Activated CD8-positive, alpha-beta memory T cell treated with anti-CD3 and anti-CD28 coated beads, Interleukin-2, amount 10 ng/mL, durations not matched to agents 7 days and 5 days (primary cell): ENCODE measurements at regions not wholly inside any gene's neighbourhood (a gene's known extent, or its start where the extent isn't known, plus 50 kb on each side); places are given as distances from the start of the nearest gene placed in this dataset.

Experiments
- ATAC-seq: fragments of 150-1000 bp; cut with Tn5 transposase; one replicate; pipeline ENCODE4 v1.10.0; 2021; ENCODE audit warnings: moderate library complexity
- CTCF ChIA-PET: fragments of 350-600 bp; sonication (Branson Sonifier 250); formaldehyde crosslinking; loops from one replicate; lab custom pipeline; 2021; ENCODE audit warnings: antibody characterized with exemption; lab: Charles Lee
- DNase-seq: peaks from one replicate; pipeline ENCODE4 v3.0.0-alpha.2; 2020
- H3K27ac Mint-ChIP-seq: one replicate; pipeline ENCODE4 v1.8.0; 2021; ENCODE audit warnings: mild to moderate bottlenecking, mixed read lengths
- H3K27me3 Mint-ChIP-seq: one replicate; pipeline ENCODE4 v1.8.0; 2021; ENCODE audit warnings: mixed read lengths
- H3K36me3 Mint-ChIP-seq: one replicate; pipeline ENCODE4 v1.8.0; 2021; ENCODE audit warnings: mild to moderate bottlenecking, mixed read lengths
- H3K4me1 Mint-ChIP-seq: one replicate; pipeline ENCODE4 v1.8.0; 2021; ENCODE audit warnings: mixed read lengths
- H3K4me3 Mint-ChIP-seq: one replicate; pipeline ENCODE4 v1.8.0; 2021; ENCODE audit warnings: mild to moderate bottlenecking, moderate library complexity, mixed read lengths
- H3K9me3 Mint-ChIP-seq: one replicate; pipeline ENCODE4 v1.8.0; 2022; ENCODE audit warnings: low read depth, mixed read lengths

- no peak for DNase-seq
- CTCF ChIA-PET = no interaction called here
- Mint-ChIP-seq H3K27ac (no peak overlapping the region), H3K4me3 (no peak overlapping the region), H3K36me3 (no peaks in the 10 kb centered on the region), H3K4me1 (no peaks in the 10 kb centered on the region), H3K9me3 (no peaks in the 10 kb centered on the region), H3K27me3 (no peaks in the 10 kb centered on the region)
- ATAC-seq = no peak
Observed at GRCh38 chr6:147621263-147621662, 112.8 kb downstream of the SAMD5 start.

GRCh38 chr6:147621961-147622360, 113.5 kb downstream of the SAMD5 start:
- DNase-seq (no peak), ATAC-seq (no peak)
- Mint-ChIP-seq H3K27me3 (no peaks in the 10 kb centered on the region), H3K4me3 (no peak overlapping the region), H3K27ac (no peak overlapping the region), H3K9me3 (no peaks in the 10 kb centered on the region), H3K4me1 (no peaks in the 10 kb centered on the region), H3K36me3 (no peaks in the 10 kb centered on the region)
- CTCF ChIA-PET = no interaction called here

DNA sequence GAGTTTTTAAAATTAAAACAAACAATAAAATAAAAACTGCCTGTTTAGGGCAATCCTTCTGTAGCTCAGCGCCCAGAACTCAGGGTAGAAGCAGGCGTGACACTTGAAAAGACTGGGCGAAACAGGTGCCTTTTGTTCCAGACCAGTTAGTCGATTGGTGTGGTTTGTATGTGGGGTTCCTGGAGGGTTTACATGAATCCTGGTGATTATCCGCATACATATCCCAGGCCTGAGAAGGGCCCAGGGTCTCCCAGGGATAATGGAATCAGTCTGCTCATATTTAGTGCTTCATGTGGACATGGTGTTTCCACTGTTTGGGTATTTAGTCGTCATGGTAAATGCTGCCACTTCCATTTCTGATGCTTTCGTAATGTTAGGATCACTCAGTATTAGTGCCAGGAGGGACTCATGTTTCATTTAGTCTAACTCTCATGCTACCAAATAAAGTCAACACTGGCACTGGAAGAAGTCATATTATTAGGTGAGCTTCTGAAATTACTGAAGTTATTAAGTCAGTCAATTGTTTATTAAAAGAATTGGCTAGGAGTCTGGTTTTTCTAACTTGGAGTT, 116.5 kb downstream of the SAMD5 start:
- Mint-ChIP-seq H3K4me3 (no peak overlapping the region), H3K27ac (no peak overlapping the region), H3K36me3 (no peaks in the 10 kb centered on the region), H3K4me1 (no peaks in the 10 kb centered on the region), H3K9me3 (no peaks in the 10 kb centered on the region), H3K27me3 (no peaks in the 10 kb centered on the region)
- CTCF ChIA-PET = no interaction called here
- DNase-seq (no peak), ATAC-seq (no peak)

- DNase-seq (no peak), ATAC-seq (no peak)
- CTCF ChIA-PET = no interaction called here
- no peak overlapping the region for H3K27ac Mint-ChIP-seq
- no peaks in the 10 kb centered on the region for H3K27me3 Mint-ChIP-seq
- H3K36me3 Mint-ChIP-seq = no peaks in the 10 kb centered on the region
- no peak overlapping the region for H3K4me3 Mint-ChIP-seq
- no peaks in the 10 kb centered on the region for H3K4me1 Mint-ChIP-seq
- no peaks in the 10 kb centered on the region for H3K9me3 Mint-ChIP-seq
Observed at GRCh38 chr6:147625946-147626345, 117.5 kb downstream of the SAMD5 start.

- Mint-ChIP-seq H3K27me3 (no peaks in the 10 kb centered on the region), H3K36me3 (no peaks in the 10 kb centered on the region), H3K27ac (no peak overlapping the region), H3K4me3 (no peak overlapping the region), H3K9me3 (no peaks in the 10 kb centered on the region), H3K4me1 (no peaks in the 10 kb centered on the region)
- ATAC-seq (no peak), DNase-seq (no peak)
- CTCF ChIA-PET = no interaction called here
Observed at GRCh38 chr6:147627411-147627810, 118.9 kb downstream of the SAMD5 start.

DNA sequence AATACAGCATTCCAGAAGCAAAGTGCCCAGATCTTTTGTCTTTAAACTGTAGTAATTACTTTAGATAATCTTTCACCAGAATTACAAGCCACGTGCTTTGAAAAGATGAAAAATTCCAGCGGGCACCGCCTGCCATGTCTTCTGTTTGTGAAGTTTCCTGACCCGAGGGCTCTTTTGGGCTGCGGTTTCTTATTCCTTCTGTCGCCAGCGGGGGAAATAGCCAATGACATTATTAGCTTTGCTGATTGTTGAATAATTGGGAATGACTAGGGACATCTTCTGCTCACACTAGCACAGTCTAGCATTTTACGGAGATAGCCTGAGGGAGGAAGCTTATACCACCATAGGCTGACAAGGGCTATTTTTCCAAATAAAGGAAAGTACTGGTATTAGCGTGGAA, 124.7 kb downstream of the SAMD5 start:
- ATAC-seq (no peak), DNase-seq (no peak)
- Mint-ChIP-seq H3K27me3 (no peaks in the 10 kb centered on the region), H3K9me3 (no peaks in the 10 kb centered on the region), H3K27ac (no peak overlapping the region), H3K4me3 (no peak overlapping the region), H3K36me3 (no peaks in the 10 kb centered on the region), H3K4me1 (no peaks in the 10 kb centered on the region)
- CTCF ChIA-PET = no interaction called here

GRCh38 chr6:147637620-147638195, 129.2 kb downstream of the SAMD5 start:
- ATAC-seq = no peak
- no peaks in the 10 kb centered on the region for H3K27me3 Mint-ChIP-seq
- no peak overlapping the region for H3K4me3 Mint-ChIP-seq
- no peaks in the 10 kb centered on the region for H3K9me3 Mint-ChIP-seq
- CTCF ChIA-PET = no interaction called here
- DNase-seq = no peak
- no peaks in the 10 kb centered on the region for H3K36me3 Mint-ChIP-seq
- no peak overlapping the region for H3K27ac Mint-ChIP-seq
- no peaks in the 10 kb centered on the region for H3K4me1 Mint-ChIP-seq

GRCh38 chr6:147639279-147639678, 130.8 kb downstream of the SAMD5 start:
- ATAC-seq = no peak
- CTCF ChIA-PET = no interaction called here
- H3K4me3 Mint-ChIP-seq = no peak overlapping the region
- no peak overlapping the region for H3K27ac Mint-ChIP-seq
- H3K27me3 Mint-ChIP-seq = no peaks in the 10 kb centered on the region
- no peaks in the 10 kb centered on the region for H3K36me3 Mint-ChIP-seq
- H3K4me1 Mint-ChIP-seq = no peaks in the 10 kb centered on the region
- no peaks in the 10 kb centered on the region for H3K9me3 Mint-ChIP-seq
- no peak for DNase-seq

GRCh38 chr6:147640606-147641005, 132.1 kb downstream of the SAMD5 start:
- Mint-ChIP-seq H3K27ac (no peak overlapping the region), H3K36me3 (no peaks in the 10 kb centered on the region), H3K4me3 (no peak overlapping the region), H3K27me3 (no peaks in the 10 kb centered on the region), H3K4me1 (no peaks in the 10 kb centered on the region), H3K9me3 (no peaks in the 10 kb centered on the region)
- CTCF ChIA-PET = no interaction called here
- DNase-seq (no peak), ATAC-seq (no peak)

DNA sequence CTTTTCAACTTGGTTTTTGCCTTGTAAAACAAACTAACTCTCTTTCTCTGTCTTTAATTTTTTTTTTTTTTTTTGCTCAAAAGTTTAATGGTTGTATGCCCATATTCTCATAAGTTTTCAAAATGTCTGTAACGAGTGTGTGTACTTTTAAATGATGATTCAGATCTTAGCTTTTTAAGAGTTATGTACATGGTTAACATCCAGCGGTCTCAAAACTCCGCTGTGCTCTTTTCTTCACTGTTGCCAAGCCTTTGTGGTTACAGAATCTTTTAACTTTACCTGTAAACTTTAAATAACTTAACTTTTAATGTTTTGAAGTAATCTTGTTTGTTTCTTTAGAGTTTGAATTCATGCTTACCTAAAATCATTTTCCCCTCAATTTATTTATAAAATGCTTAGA, 133.0 kb downstream of the SAMD5 start:
- Mint-ChIP-seq H3K4me3 (no peak overlapping the region), H3K9me3 (no peaks in the 10 kb centered on the region), H3K4me1 (no peaks in the 10 kb centered on the region), H3K27ac (no peak overlapping the region), H3K27me3 (no peaks in the 10 kb centered on the region), H3K36me3 (no peaks in the 10 kb centered on the region)
- ATAC-seq = no peak
- no peak for DNase-seq
- CTCF ChIA-PET = no interaction called here

GRCh38 chr6:147642458-147642857, 134.0 kb downstream of the SAMD5 start:
- no peaks in the 10 kb centered on the region for H3K27me3 Mint-ChIP-seq
- no peaks in the 10 kb centered on the region for H3K4me1 Mint-ChIP-seq
- no peak overlapping the region for H3K27ac Mint-ChIP-seq
- ATAC-seq (no peak), DNase-seq (no peak)
- H3K36me3 Mint-ChIP-seq = no peaks in the 10 kb centered on the region
- no peak overlapping the region for H3K4me3 Mint-ChIP-seq
- CTCF ChIA-PET = no interaction called here
- no peaks in the 10 kb centered on the region for H3K9me3 Mint-ChIP-seq

GRCh38 chr6:147643341-147644200, 135.1 kb downstream of the SAMD5 start:
- H3K36me3 Mint-ChIP-seq = no peaks in the 10 kb centered on the region
- no peaks in the 10 kb centered on the region for H3K9me3 Mint-ChIP-seq
- H3K27me3 Mint-ChIP-seq = no peaks in the 10 kb centered on the region
- H3K4me3 Mint-ChIP-seq = no peak overlapping the region
- DNase-seq (no peak), ATAC-seq (no peak)
- CTCF ChIA-PET = no interaction called here
- H3K4me1 Mint-ChIP-seq = no peaks in the 10 kb centered on the region
- no peak overlapping the region for H3K27ac Mint-ChIP-seq

DNA sequence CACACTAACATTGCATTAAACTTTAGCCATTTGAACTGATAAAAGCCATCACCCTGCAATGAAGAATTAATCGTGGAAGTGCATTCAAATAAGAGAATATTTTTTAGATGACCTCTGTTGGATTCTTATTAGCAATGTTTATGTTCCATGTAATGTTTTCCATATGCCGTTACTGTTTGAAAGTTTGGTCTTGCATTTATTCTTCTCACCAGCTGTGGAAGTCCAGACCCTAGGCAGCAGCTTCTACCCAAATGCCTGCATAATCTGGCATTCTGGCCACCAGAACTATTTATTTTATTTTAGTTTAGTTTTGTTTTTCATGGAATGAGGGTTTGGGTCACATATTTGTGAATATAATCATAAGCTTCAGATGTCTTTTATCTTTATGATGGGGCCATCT, 140.4 kb downstream of the SAMD5 start:
- Mint-ChIP-seq H3K36me3 (no peaks in the 10 kb centered on the region), H3K27ac (no peak overlapping the region), H3K27me3 (no peaks in the 10 kb centered on the region), H3K9me3 (no peaks in the 10 kb centered on the region), H3K4me1 (no peaks in the 10 kb centered on the region), H3K4me3 (no peak overlapping the region)
- CTCF ChIA-PET = no interaction called here
- no peak for DNase-seq
- ATAC-seq = no peak
